HPDE6-E6E7 (cell line): ENCODE measurements at regions not wholly inside any gene's neighbourhood (a gene's known extent, or its start where the extent isn't known, plus 50 kb on each side); places are given as distances from the start of the nearest gene placed in this dataset.

ENCODE experiments used
- DNase-seq: peaks from one replicate; pipeline ENCODE4 v3.0.0; 2011; ENCODE audit warnings: missing footprints; ENCODE audit errors: extremely low spot score

GRCh38 chr6:40909811-40910210 is 129.2 kb downstream of the UNC5CL start:
- no peak for DNase-seq

- DNase-seq: peak; percentile 71
These were observed 131.8 kb downstream of the UNC5CL start for GRCh38 chr6:40907198-40907701.

GRCh38 chr6:40906759-40907158 is 132.3 kb downstream of the UNC5CL start:
- DNase-seq: peak; percentile 84

DNA sequence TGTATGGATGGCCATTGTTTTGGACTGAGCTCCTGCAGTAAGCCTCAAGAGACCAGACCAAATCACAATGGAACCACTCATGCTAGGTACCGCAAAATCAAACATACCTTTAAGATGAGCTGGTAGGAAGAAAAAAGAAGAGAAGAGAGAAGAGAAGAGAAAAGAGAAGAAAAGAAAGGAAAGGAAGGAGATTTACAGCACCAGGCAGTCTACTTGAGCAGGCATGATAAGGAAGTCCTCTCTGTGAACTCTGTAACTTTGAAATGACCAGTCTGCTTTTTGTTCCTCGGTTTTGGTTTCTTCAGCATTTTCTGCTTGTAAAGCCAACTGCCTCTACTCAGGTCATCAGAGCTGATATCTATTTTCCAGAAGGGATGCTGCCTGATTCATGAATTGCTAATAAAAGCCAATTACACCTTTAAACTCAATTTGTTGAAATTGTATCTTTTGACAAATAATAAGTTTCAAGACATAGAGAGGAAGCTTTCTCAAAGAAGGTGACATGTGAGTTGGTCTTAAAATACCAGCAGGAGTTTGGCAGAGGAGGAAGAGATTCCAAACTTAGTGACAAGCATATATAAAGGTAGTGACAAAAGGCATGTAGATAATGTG is 134.3 kb downstream of the UNC5CL start:
- DNase-seq: no peak

DNA sequence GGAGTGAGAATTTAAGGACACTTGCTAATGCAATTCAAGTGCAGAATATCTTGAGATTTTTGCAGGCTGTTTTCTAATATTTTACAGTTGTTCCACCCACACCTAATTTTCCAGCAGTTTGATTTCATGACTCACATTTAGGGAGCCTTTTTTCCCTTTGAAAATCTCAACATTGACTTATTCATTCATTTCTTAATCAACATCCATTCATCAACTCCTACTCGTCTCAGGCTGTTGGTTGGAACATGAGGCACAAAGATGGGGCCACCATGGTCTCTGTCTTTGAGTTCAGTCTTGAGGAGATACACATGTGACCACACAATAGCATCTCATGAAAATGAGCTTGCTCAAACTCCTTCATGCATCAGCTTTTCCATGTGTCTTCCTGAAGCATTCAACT is 135.6 kb downstream of the UNC5CL start:
- no peak for DNase-seq

GRCh38 chr6:40901322-40902055 is 137.5 kb downstream of the UNC5CL start:
- no peak for DNase-seq

GRCh38 chr6:40900791-40901190 is 138.2 kb downstream of the UNC5CL start:
- DNase-seq: no peak

DNA sequence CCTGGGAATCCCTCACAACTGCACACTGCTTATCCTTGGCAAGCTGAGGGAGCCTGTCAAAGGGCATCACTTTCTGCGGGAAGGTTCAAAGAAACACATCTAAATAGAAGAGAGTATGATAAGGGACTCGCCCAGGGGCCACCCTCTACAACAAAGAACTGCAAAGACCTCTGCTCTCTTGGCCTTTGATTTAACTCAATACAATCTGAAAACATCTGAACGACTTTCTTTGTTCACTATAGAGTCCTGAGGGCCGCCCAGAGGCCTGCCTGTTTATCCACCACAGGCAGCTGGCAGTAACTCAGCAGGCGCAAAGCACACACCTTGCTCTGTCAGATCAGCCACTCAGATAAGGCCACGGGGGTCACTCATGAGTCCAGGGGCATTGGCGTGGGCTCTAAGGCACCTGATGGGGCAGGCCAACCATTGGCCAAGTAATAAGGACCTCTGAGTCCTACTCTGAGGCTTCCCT is 139.3 kb downstream of the UNC5CL start:
- DNase-seq: no peak

GRCh38 chr6:40898073-40898472 is 140.9 kb downstream of the UNC5CL start:
- no peak for DNase-seq

DNA sequence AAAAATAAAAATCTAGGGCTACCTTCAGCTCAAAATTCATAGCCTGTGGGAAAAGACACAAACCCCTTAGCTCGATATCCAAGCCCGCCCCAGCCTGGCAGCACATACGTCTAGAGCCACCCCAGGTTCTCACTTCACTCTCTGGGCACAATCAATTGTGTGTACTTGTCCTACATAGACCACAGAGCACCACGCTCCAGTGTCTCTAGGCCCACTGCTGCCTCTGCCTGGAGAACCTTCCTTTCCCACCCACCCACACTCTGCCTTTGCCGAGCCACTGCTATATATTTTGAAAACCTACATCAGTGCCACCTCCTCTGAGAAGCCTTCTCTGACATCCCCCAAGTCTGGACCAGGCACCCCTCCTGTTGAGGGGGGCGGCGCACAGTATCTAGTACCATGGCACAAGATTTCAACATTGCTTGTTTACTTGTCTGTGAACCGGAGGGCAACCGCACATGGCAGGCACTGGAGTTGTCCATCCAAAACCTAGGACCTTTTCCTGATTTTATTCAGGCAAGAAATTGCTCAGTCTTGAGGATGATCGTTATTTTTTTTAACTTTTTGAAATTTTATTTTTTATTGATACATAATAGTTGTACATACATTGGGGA is 141.5 kb downstream of the UNC5CL start:
- no peak for DNase-seq

GRCh38 chr6:40896696-40897095 is 142.3 kb downstream of the UNC5CL start:
- DNase-seq: no peak

DNA sequence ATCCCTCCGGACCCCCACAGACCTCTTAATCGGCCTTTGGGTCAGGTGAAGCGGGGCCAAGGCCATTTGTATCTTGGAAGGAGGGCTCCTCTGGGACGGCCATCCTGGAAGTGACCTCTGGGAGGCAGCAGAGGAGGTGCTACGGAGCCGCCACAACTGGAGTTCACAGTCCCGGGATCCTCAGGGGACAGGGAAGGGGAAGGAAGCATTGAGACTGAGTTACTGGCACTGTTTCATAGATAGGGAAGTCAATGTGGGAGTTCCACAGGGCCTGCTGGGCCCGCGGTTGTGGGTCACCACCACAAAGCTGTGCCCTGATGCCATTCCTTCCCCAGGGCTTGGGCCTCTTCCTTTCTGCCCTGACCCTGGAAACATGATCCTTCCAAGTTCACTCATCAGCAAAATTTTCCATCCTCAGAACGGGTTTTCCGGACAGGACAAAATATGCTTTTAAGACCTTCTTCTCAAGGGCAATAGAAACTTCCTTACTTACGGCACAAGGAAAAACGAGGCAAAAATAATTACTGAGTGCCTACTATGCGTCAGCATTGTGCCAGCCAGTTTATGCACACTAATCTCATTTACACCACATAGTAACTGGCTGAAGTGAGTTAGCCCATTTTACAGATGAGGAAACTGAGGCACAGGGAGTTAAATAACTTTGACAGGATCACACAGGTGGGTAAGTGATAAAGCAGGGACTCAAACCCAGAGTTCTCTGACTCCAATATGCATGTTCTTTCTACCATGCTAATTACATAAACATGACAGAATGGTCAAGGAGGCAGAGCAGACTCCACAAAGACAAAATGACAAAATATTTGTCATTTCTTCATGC is 143.8 kb downstream of the UNC5CL start:
- DNase-seq: peak; percentile 63

DNA sequence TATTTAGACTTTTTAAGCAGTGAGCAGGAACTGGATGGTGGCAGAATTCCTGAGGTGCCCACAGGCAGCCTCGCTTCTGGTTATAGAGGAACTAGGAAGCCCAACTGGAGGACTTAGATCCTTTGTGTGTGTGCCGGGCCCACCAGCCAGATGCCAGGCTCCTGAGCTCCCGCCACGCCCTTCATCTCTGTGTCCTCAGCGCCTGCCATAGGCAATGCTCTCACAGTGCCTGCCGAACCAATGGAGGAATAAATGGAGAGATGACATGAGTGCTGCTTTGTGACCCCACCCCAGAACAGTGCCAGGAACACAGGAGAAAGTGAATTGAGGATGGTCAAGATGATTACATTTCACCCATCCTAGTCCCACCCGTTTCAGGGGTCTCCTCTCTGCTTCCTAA is 146.0 kb downstream of the UNC5CL start:
- DNase-seq: no peak

DNA sequence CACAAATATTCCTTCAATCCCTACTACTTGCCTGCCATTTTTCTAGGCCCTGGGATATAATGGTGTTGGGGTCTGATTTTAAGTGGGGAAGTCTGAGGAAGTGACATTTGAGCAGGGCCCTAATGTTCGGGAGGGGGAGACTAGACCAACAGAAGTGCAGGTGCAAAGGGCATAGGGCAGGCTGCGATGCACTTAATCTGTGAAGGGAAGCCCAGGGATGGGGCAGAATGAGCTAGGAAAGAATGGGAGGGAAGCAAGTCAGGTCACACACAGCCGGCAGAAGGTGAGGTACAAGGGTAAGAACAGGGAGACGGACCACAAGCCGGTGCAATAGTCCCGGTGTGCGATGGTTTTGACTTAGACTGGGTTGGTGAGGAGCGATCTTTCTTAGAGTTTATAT is 146.8 kb downstream of the UNC5CL start:
- DNase-seq: no peak

DNA sequence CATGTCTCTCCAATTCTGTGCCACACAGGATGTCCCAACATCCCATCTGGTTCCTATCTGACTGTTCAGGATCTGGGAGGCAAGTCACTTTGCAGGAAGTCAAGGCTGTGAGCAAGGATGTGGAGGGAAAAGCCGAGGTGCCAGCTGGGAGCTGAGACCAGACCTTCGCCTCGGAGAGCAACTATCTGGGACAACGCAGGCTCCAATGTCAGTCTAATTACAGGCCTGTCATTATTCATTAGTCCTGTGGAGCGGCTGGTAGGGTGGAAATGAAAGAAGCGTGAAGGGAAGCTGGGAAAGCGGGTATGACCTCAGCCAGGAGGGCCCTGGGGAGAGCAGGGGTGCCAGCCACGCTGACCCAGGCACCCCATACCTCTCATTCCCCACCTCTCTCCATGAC is 147.3 kb downstream of the UNC5CL start:
- no peak for DNase-seq

- DNase-seq: no peak
These were observed 147.9 kb downstream of the UNC5CL start for GRCh38 chr6:40891131-40891530.

DNA sequence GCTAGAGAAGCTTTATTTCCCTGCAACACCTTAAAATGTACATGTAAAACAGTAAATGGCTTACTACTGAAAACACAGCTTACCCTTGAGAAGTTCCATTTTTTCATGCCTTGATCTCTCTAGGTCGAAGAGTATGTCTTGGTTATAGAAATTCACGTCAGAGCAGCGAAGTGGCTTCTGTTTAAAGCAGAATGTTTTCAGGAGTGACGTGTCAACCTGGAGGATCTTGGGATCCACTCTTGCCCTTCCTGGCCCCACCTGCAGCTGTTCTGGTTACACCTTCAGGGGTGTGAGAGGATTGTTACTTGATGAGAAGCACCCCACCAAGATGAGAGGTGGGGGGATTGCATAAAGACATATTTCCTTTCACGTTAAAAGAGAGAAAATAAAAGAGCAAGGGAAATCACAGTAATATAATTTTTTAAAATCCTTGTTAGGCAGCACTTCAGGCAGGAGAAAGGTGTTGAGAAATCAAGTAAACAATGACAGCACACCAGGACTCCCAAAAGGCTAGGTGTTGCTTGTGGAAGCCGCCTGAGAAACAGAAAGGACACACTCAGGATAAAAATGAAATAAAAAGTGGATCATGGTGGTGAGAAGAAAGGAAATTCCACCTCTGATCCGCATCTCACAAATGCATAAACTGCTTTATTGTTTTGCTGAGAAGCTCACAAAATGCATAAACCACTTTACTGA is 149.7 kb downstream of the UNC5CL start:
- DNase-seq: no peak

DNA sequence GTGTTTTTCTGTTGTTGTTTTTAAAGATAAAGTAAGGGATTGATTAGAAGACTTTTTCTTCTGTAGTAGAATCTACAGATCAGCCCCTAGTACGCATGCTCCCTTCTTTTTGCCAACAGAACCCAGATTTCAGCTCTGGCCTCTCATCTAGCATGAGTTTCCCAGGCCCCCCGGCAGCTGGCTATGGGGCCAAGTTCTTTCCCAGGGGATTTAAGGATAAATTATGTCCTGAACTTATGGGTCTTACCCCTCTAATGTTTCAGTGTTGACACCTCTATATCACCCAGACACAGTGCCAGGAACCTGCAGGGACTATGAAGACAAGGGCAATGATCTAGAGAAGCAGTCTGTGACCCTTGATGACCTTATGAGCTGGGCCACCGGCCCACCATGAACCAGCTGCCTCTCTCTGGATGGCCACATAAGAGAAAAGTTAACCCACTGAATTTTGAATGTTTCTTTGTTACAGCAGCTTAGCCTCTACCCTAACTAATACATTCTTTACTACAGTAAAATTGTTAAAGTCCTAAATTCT is 150.5 kb downstream of the UNC5CL start:
- no peak for DNase-seq

- DNase-seq: no peak
These were observed 151.2 kb downstream of the UNC5CL start for GRCh38 chr6:40887792-40888340.

DNA sequence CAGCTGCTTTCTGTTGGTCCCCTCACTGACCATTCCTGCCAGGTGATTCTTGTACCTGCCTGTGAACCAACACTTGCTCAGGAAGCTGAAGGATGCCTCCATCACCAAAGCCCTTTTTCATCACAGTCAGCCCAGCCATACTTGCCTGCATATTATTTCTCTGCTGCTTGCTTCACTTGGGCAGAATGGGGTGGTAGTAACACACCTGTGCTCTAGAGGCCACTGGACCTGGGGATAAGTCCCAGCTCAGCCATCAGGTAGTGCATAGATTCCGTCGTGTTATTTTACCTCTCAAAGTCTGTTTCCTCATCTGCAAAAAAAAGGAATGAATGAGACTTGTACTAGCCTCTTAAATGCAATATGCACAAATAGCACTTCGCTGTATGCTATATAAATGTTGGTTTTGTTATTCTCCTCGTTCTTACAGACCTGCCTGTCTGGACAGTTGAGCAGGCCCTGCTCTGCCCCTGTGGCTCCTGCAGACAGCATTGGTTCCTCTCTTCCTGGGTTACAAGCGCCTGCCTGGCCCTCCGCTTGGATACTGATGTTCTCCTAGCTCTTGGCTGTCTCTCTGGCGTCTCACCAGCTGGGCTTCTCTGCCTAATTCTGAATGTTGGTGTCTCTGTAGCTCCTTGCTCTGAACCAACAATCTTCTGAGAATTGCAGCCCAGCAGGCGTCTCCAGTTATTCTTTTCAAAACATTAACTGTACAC is 151.8 kb downstream of the UNC5CL start:
- DNase-seq: no peak
